ENCODE measurements at regions not wholly inside any gene's neighbourhood (a gene's known extent, or its start where the extent isn't known, plus 50 kb on each side); places are given as distances from the start of the nearest gene placed in this dataset.

DNA sequence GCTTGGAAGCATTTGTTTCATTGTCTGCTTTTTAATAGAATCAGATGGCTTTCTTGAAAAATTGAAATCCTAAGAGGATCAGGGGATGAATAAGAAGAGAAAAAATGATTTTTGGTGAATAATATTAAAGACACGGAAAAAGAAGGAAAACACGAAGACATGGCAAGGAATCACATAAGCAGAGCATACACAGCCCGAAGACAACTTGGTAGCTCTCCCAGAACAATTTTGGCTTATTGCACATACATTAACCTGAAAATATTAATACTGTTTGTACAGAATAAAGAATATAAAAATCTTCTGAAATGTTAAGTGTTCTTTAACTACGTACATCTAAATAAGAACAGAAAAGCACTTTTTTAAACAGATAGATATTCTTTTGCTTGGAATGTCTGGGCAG is 150.0 kb downstream of the SHOX2 start:
- TF ChIP-seq, protein P1, sequence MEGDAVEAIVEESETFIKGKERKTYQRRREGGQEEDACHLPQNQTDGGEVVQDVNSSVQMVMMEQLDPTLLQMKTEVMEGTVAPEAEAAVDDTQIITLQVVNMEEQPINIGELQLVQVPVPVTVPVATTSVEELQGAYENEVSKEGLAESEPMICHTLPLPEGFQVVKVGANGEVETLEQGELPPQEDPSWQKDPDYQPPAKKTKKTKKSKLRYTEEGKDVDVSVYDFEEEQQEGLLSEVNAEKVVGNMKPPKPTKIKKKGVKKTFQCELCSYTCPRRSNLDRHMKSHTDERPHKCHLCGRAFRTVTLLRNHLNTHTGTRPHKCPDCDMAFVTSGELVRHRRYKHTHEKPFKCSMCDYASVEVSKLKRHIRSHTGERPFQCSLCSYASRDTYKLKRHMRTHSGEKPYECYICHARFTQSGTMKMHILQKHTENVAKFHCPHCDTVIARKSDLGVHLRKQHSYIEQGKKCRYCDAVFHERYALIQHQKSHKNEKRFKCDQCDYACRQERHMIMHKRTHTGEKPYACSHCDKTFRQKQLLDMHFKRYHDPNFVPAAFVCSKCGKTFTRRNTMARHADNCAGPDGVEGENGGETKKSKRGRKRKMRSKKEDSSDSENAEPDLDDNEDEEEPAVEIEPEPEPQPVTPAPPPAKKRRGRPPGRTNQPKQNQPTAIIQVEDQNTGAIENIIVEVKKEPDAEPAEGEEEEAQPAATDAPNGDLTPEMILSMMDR (IDR thresholded peaks at IDR 0.05; ENCODE audit: insufficient read depth, low read length, poor library complexity, severe bottlenecking), result no peak
- Histone ChIP-seq H3K36me3 (ENCODE audit: control insufficient read depth, insufficient read depth, low read length) (no peaks in the 10 kb centered on the region), H3K4me3 (ENCODE audit: low read depth, low read length) (no peak overlapping the region), H3K27me3 (ENCODE audit: control insufficient read depth, insufficient read depth, low read length) (no peaks in the 10 kb centered on the region)
- DNase-seq (ENCODE audit: low read depth), result no peak

DNA sequence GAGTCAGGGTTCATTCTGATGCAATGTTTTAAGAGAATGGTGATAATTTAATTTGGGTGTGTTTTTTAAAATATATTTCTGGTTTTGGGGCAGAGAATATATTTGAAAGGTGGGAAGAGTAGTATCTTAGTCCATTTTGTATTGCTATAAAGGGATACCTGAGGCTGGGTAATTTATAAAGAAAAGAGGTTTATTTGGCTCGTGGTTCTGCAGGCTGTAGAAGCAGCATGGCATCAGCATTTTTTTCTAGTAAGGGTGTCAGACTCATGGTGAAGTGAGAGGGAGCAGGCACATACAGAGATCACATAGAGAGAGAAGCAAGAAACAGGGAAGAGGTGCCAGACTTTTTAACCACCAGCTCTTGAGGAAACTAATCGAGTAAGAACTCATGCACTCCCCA is 152.7 kb downstream of the SHOX2 start:
- TF ChIP-seq, protein P1 (IDR thresholded peaks at IDR 0.05; ENCODE audit: insufficient read depth, low read length, poor library complexity, severe bottlenecking), result no peak
- no peaks in the 10 kb centered on the region for H3K36me3 ChIP-seq (ENCODE audit: control insufficient read depth, insufficient read depth, low read length)
- no peaks in the 10 kb centered on the region for H3K27me3 ChIP-seq (ENCODE audit: control insufficient read depth, insufficient read depth, low read length)
- no peak for DNase-seq (ENCODE audit: low read depth)
- no peak overlapping the region for H3K4me3 ChIP-seq (ENCODE audit: low read depth, low read length)

DNA sequence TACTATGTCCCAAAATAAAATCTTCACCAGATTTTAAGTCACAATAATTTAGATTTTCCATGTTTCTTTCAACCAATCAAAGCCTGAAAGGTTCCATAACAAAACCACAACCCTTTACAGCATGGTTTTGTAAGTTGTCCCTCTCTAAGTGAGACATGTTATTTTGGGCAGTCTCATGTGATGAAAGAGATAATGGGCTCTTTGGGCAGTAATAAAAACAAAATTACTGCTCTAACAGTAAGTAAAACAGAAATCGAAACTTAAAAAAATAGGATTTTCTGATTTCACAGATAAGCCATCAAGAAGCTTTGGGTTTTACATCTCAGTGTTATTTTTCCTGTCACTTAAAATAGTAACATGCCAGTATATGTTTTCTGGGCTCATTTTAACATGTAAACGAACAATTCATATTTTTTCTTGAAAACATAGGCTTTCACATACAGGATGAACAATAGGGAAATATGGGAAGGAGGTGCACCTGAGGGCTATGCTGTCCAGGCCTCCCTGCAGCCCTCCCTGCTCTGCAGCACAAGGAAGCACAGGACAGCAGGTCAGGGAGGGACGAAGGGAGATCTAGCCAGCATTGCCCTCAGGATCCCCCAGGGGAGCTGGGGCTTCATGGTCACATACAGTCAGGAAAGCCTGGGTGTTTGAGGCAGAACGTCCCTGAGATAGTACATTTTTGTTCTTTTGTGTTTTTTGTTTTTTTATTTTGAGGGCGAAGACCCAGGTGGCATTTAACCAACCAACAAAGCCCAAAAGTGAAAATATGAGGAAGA is 157.4 kb downstream of the SHOX2 start:
- no peaks in the 10 kb centered on the region for H3K27me3 ChIP-seq (ENCODE audit: control insufficient read depth, insufficient read depth, low read length)
- no peak for DNase-seq (ENCODE audit: low read depth)
- H3K36me3 ChIP-seq (ENCODE audit: control insufficient read depth, insufficient read depth, low read length), result no peaks in the 10 kb centered on the region
- no peak overlapping the region for H3K4me3 ChIP-seq (ENCODE audit: low read depth, low read length)
- TF ChIP-seq, protein P1 (IDR thresholded peaks at IDR 0.05; ENCODE audit: insufficient read depth, low read length, poor library complexity, severe bottlenecking), result no peak

DNA sequence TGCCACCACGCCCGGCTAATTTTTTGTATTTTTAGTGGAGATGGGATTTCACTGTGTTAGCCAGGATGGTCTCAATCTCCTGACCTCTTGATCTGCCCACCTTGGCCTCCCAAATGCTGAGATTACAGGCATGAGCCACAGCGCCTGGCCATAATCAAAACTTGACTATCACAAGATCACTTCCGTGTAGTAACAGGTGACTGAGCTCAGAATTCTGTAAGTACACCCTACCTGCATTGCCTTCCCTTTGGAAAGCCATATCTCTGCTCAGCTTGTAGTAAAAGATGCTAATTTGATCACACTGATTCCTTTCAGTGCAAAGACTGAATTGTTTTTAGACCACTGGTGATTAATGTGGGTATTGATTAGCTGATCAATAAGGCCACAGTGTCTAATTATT is 167.1 kb downstream of the SHOX2 start:
- H3K36me3 ChIP-seq (ENCODE audit: control insufficient read depth, insufficient read depth, low read length), result no peaks in the 10 kb centered on the region
- no peaks in the 10 kb centered on the region for H3K27me3 ChIP-seq (ENCODE audit: control insufficient read depth, insufficient read depth, low read length)
- TF ChIP-seq, protein P1 (IDR thresholded peaks at IDR 0.05; ENCODE audit: insufficient read depth, low read length, poor library complexity, severe bottlenecking), result no peak
- H3K4me3 ChIP-seq (ENCODE audit: low read depth, low read length), result no peak overlapping the region
- no peak for DNase-seq (ENCODE audit: low read depth)

GRCh38 chr3:157938154-157938779 is 168.0 kb downstream of the SHOX2 start:
- DNase-seq (ENCODE audit: low read depth), result no peak
- no peaks in the 10 kb centered on the region for H3K27me3 ChIP-seq (ENCODE audit: control insufficient read depth, insufficient read depth, low read length)
- H3K4me3 ChIP-seq (ENCODE audit: low read depth, low read length), result no peak overlapping the region

More at GRCh38 chr3:157938154-157938779, 168.0 kb downstream of the SHOX2 start:
- no peaks in the 10 kb centered on the region for H3K36me3 ChIP-seq (ENCODE audit: control insufficient read depth, insufficient read depth, low read length)
- TF ChIP-seq, protein P1 (IDR thresholded peaks at IDR 0.05; ENCODE audit: insufficient read depth, low read length, poor library complexity, severe bottlenecking), result no peak
